SK-N-MC (cell line): ENCODE measurements at regions not wholly inside any gene's neighbourhood (a gene's known extent, or its start where the extent isn't known, plus 50 kb on each side); places are given as distances from the start of the nearest gene placed in this dataset.

Source experiments
- EZH2 ChIP-seq: fragments of 200-600 bp; sonication (generic); IDR thresholded peaks from one replicate; pipeline ENCODE4 v1.6.1; 2017; ENCODE audit warnings: antibody characterized with exemption
- POLR2AphosphoS5 ChIP-seq: IDR thresholded peaks from 2 replicates; pipeline ENCODE4 v1.6.1; 2012; ENCODE audit warnings: mild to moderate bottlenecking, low read depth, low read length, borderline replicate concordance

GRCh38 chr17:79505199-79505598, 105.7 kb downstream of the RBFOX3 start:
- TF ChIP-seq POLR2AphosphoS5: no peak
- TF ChIP-seq EZH2: no peak
